ENCODE measurements at regions not wholly inside any gene's neighbourhood (a gene's known extent, or its start where the extent isn't known, plus 50 kb on each side); places are given as distances from the start of the nearest gene placed in this dataset.

DNA sequence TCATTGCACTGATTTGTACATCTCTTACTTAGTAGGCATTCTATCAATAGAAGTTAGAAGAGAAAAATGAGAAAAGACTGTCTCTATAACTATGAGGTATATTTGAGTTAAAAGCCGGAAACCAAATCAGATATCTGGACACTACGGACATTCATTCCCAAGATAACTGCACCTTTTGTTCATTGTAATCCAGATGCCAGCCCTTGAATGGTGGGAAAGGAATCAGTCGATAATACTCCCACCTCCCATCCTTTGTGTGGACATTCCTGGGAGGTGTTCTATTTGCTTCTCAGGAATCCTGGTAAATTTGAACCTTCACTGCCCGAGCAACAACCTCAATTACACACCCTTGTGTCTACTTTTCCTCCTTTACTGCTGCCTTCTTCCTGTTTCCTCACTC, 225.2 kb downstream of the CHD9NB start:
- TF ChIP-seq, protein P1, sequence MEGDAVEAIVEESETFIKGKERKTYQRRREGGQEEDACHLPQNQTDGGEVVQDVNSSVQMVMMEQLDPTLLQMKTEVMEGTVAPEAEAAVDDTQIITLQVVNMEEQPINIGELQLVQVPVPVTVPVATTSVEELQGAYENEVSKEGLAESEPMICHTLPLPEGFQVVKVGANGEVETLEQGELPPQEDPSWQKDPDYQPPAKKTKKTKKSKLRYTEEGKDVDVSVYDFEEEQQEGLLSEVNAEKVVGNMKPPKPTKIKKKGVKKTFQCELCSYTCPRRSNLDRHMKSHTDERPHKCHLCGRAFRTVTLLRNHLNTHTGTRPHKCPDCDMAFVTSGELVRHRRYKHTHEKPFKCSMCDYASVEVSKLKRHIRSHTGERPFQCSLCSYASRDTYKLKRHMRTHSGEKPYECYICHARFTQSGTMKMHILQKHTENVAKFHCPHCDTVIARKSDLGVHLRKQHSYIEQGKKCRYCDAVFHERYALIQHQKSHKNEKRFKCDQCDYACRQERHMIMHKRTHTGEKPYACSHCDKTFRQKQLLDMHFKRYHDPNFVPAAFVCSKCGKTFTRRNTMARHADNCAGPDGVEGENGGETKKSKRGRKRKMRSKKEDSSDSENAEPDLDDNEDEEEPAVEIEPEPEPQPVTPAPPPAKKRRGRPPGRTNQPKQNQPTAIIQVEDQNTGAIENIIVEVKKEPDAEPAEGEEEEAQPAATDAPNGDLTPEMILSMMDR (IDR thresholded peaks at IDR 0.05; ENCODE audit: insufficient read depth, low read depth, low read length): no peak
- no peak for TF ChIP-seq EZH2 (IDR thresholded peaks at IDR 0.05; ENCODE audit: insufficient read depth, low read length)

All from astrocyte (in vitro differentiated cells and primary cell).